Smooth muscle cell (in vitro differentiated cells): ENCODE measurements at regions not wholly inside any gene's neighbourhood (a gene's known extent, or its start where the extent isn't known, plus 50 kb on each side); places are given as distances from the start of the nearest gene placed in this dataset.
A peak's percentile ranks its signal among the peaks of the same experiment; 100 is the strongest.

ENCODE experiments used
- DNase-seq: peaks from one replicate; lab custom pipeline; 2025; ENCODE audit not compliant: unreplicated experiment; lab: John Stamatoyannopoulos, UW
- H2AFZ ChIP-seq: fragments of 200-600 bp; sonication (generic); 2 replicates; pipeline ENCODE4 v1.6.0; 2016; ENCODE audit warnings: antibody characterized with exemption, low read depth, mild to moderate bottlenecking
- H3F3A ChIP-seq: fragments of 200-600 bp; sonication (generic); 2 replicates; pipeline ENCODE4 v1.6.0; 2017; ENCODE audit warnings: antibody characterized with exemption, low read depth
- H3K27ac ChIP-seq: fragments of 200-600 bp; sonication (generic); 2 replicates; pipeline ENCODE4 v1.5.1; 2016; ENCODE audit warnings: low read depth, mild to moderate bottlenecking
- H3K27me3 ChIP-seq: fragments of 200-600 bp; sonication (generic); 2 replicates; pipeline ENCODE4 v1.6.1; 2016; ENCODE audit warnings: low read depth, mild to moderate bottlenecking
- H3K36me3 ChIP-seq: fragments of 200-600 bp; sonication (generic); 2 replicates; pipeline ENCODE4 v1.5.1; 2016; ENCODE audit warnings: low read depth
- H3K4me1 ChIP-seq: fragments of 200-600 bp; sonication (generic); 2 replicates; pipeline ENCODE4 v1.5.1; 2016; ENCODE audit warnings: low read depth
- H3K4me2 ChIP-seq: fragments of 200-600 bp; sonication (generic); 2 replicates; pipeline ENCODE4 v1.6.0; 2016; ENCODE audit warnings: mild to moderate bottlenecking
- H3K4me3 ChIP-seq: fragments of 200-600 bp; sonication (generic); 2 replicates; pipeline ENCODE4 v1.5.1; 2016; ENCODE audit warnings: mild to moderate bottlenecking
- H3K79me2 ChIP-seq: fragments of 200-600 bp; sonication (generic); 2 replicates; pipeline ENCODE4 v1.6.0; 2016; ENCODE audit warnings: low read depth, mild to moderate bottlenecking
- H3K9ac ChIP-seq: fragments of 200-600 bp; sonication (generic); 2 replicates; pipeline ENCODE4 v1.6.0; 2016; ENCODE audit warnings: low read depth
- H3K9me3 ChIP-seq: fragments of 200-600 bp; sonication (generic); replicated peaks from 2 replicates; pipeline ENCODE4 v1.5.1; 2016; ENCODE audit warnings: low read depth
- H4K20me1 ChIP-seq: fragments of 200-600 bp; sonication (generic); 2 replicates; pipeline ENCODE4 v1.6.0; 2016; ENCODE audit warnings: low read depth
- CTCF ChIP-seq: fragments of 200-600 bp; sonication (generic); IDR thresholded peaks from 2 replicates; pipeline ENCODE4 v1.5.1; 2017; ENCODE audit warnings: borderline replicate concordance, mild to moderate bottlenecking, antibody characterized with exemption; ENCODE audit not compliant: insufficient read depth, poor library complexity, severe bottlenecking
- WGBS: methylation state at CpG from one replicate; pipeline ENCODE4 v1.1.7; 2016; ENCODE audit warnings: low lambda C conversion rate; 5-methylcytosine and 5-hydroxymethylcytosine counted together

GRCh38 chr16:73240920-73241319, 193.0 kb upstream of the ZFHX3 start:
- Histone ChIP-seq H3K36me3 (no peaks in the 10 kb centered on the region), H3K27ac (no peak overlapping the region), H2AFZ (no peak overlapping the region), H3F3A (no peaks in the 10 kb centered on the region), H4K20me1 (no peaks in the 10 kb centered on the region), H3K9me3 (no peaks in the 10 kb centered on the region), H3K4me2 (no peak overlapping the region), H3K79me2 (no peaks in the 10 kb centered on the region), H3K27me3 (no peaks in the 10 kb centered on the region), H3K4me1 (no peaks in the 10 kb centered on the region), H3K4me3 (no peak overlapping the region), H3K9ac (no peak overlapping the region)
- TF ChIP-seq CTCF = no peak
- 89% methylated on average over 4 of the region's 4 CpGs for WGBS
- DNase-seq = no peak

- WGBS = 90% methylated on average over 4 of the region's 4 CpGs
- H3K36me3 ChIP-seq = no peaks in the 10 kb centered on the region
- no peak for TF ChIP-seq CTCF
These were observed 189.7 kb upstream of the ZFHX3 start for GRCh38 chr16:73237601-73238000.

GRCh38 chr16:73234496-73234895, 186.6 kb upstream of the ZFHX3 start:
- 51% methylated on average over 5 of the region's 5 CpGs for WGBS
- Histone ChIP-seq H2AFZ (no peak overlapping the region), H3F3A (peaks cover 7% of the 10 kb centered on the region), H3K9ac (no peak overlapping the region), H3K79me2 (no peaks in the 10 kb centered on the region), H3K27ac (no peak overlapping the region), H3K4me2 (peak overlapping the region; percentile 81), H3K4me1 (no peaks in the 10 kb centered on the region), H3K9me3 (no peaks in the 10 kb centered on the region), H3K4me3 (no peak overlapping the region), H4K20me1 (no peaks in the 10 kb centered on the region), H3K36me3 (no peaks in the 10 kb centered on the region), H3K27me3 (no peaks in the 10 kb centered on the region)
- DNase-seq = no peak
- no peak for TF ChIP-seq CTCF

More at GRCh38 chr16:73237601-73238000, 189.7 kb upstream of the ZFHX3 start:
- Histone ChIP-seq H3K27me3 (no peaks in the 10 kb centered on the region), H3K4me2 (no peak overlapping the region), H3K27ac (no peak overlapping the region), H3K4me3 (no peak overlapping the region), H3K79me2 (no peaks in the 10 kb centered on the region), H3F3A (peaks cover 7% of the 10 kb centered on the region), H3K4me1 (no peaks in the 10 kb centered on the region), H3K9ac (no peak overlapping the region), H4K20me1 (no peaks in the 10 kb centered on the region), H2AFZ (no peak overlapping the region), H3K9me3 (no peaks in the 10 kb centered on the region)
- DNase-seq = no peak

GRCh38 chr16:73233846-73234424, 186.0 kb upstream of the ZFHX3 start:
- DNase-seq = no peak
- WGBS = 87% methylated on average over 11 of the region's 11 CpGs
- no peaks in the 10 kb centered on the region for H4K20me1 ChIP-seq

More at GRCh38 chr16:73233846-73234424, 186.0 kb upstream of the ZFHX3 start:
- H3K9me3 ChIP-seq = no peaks in the 10 kb centered on the region
- no peaks in the 10 kb centered on the region for H3K27me3 ChIP-seq
- peak overlapping the region; percentile 81 for H3K4me2 ChIP-seq
- H3K36me3 ChIP-seq = no peaks in the 10 kb centered on the region
- no peaks in the 10 kb centered on the region for H3K4me1 ChIP-seq
- no peak overlapping the region for H3K27ac ChIP-seq
- no peak overlapping the region for H3K9ac ChIP-seq
- H3F3A ChIP-seq = peaks cover 7% of the 10 kb centered on the region
- H2AFZ ChIP-seq = no peak overlapping the region
- TF ChIP-seq CTCF = no peak
- no peak overlapping the region for H3K4me3 ChIP-seq
- no peaks in the 10 kb centered on the region for H3K79me2 ChIP-seq
